ENCODE measurements at regions not wholly inside any gene's neighbourhood (a gene's known extent, or its start where the extent isn't known, plus 50 kb on each side); places are given as distances from the start of the nearest gene placed in this dataset.

DNA sequence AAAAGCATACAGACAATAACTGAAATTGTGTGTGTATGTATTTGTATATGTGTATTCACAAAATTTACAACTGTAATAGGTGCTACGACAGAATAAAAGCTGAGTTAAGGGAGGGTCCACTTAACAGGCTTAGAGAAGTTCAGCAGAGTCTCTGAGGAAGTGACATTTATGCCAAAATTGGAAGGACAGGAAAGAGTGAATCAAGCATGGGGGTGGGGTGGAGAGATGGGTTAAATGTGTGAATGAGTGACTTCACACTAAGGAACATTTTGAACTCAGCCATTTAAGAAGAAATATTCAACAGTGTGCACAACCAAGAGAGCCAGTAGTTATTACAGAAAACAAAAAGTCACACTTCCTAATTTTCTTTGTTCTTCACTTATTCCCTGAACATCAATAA lies 53.8 kb upstream of the RGS1 start:
- DNase-seq (ENCODE audit: low read depth in 2 of 2) = no peak

DNA sequence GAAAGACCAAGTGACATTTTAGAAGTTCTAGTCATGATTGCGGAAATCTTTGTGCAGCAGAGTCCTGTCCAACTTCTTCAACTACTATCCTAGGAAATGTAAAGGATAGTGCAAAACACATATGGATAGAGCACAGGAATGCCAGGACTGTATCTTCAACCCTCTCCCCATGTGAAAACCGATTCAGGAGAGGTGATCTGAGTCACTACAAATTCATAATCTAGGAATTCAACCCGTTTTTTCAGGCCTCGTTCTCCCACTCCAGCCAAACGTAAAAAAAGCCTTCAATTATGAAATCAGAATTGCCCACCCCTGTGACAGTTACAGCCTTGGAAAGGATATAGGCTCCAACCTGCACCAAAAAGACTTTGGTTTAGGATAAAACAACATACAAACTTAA lies 52.9 kb upstream of the RGS1 start:
- DNase-seq (ENCODE audit: low read depth in 2 of 2) = no peak

DNA sequence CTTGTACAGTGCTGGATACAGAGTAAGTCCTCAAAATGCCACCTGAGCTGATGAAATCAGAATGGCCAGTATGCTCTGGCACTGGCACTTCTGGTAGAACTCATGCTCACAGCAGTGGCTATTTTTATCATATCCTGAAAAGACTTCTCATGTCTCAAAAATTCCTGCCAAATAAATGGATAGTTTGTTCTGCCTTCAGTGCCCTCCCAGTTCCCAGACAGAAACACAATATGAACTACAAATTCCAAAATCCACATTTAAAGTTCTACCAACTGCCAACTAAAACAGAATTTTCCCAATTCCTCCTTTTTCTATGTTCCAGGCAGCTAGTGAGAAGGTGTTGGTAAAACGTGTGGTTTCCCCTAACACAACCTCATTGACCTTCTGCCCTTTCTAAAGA lies 51.4 kb upstream of the RGS1 start:
- no peak for DNase-seq (ENCODE audit: low read depth in 2 of 2)

All from fibroblast of skin of left quadriceps (primary cell).